HFFc6 (cell line): ENCODE measurements at regions not wholly inside any gene's neighbourhood (a gene's known extent, or its start where the extent isn't known, plus 50 kb on each side); places are given as distances from the start of the nearest gene placed in this dataset.
"Not testable (repeated sequence)": the region's sequence is repeated elsewhere in the genome, so short reads cannot be mapped to it uniquely, and the experiment has no call there.

ENCODE experiments used
- DNase-seq: peaks from one replicate; pipeline ENCODE4 v3.0.0-alpha.2; 2018
- H3K27ac Mint-ChIP-seq: 2 replicates; pipeline ENCODE4 v1.8.0; 2020; ENCODE audit warnings: mild to moderate bottlenecking, mixed read lengths
- H3K27me3 Mint-ChIP-seq: 2 replicates; pipeline ENCODE4 v1.8.0; 2021; ENCODE audit warnings: mild to moderate bottlenecking, moderate library complexity, mixed read lengths; ENCODE audit not compliant: insufficient read depth
- H3K36me3 Mint-ChIP-seq: 2 replicates; pipeline ENCODE4 v1.8.0; 2021; ENCODE audit warnings: low read depth, mixed read lengths
- H3K4me1 Mint-ChIP-seq: 2 replicates; pipeline ENCODE4 v1.8.0; 2020; ENCODE audit warnings: low read depth, mixed read lengths
- H3K4me3 Mint-ChIP-seq: 2 replicates; pipeline ENCODE4 v1.8.0; 2020; ENCODE audit warnings: mild to moderate bottlenecking, moderate library complexity, mixed read lengths
- H3K9me3 Mint-ChIP-seq: 2 replicates; pipeline ENCODE4 v1.8.0; 2020; ENCODE audit warnings: mild to moderate bottlenecking, mixed read lengths
- CTCF ChIP-seq: fragments of 200-600 bp; sonication (generic); IDR thresholded peaks from 2 replicates; pipeline ENCODE4 v1.5.0; 2021; ENCODE audit warnings: antibody characterized with exemption, mild to moderate bottlenecking

GRCh38 chr14:22282417-22282816 is 306.6 kb downstream of the DAD1 start:
- Mint-ChIP-seq H3K9me3 (no peaks in the 10 kb centered on the region), H3K27ac (no peak overlapping the region), H3K4me1 (no peaks in the 10 kb centered on the region), H3K4me3 (no peak overlapping the region), H3K27me3 (peaks cover 24% of the 10 kb centered on the region), H3K36me3 (no peaks in the 10 kb centered on the region)
- no peak for DNase-seq
- TF ChIP-seq CTCF = no peak

- not testable (repeated sequence) for H3K9me3 Mint-ChIP-seq, H3K4me1 Mint-ChIP-seq, H3K27ac Mint-ChIP-seq, H3K4me3 Mint-ChIP-seq, DNase-seq, H3K36me3 Mint-ChIP-seq
- peaks cover 26% of the 10 kb centered on the region for H3K27me3 Mint-ChIP-seq
Observed at GRCh38 chr14:22281447-22281874, 307.6 kb downstream of the DAD1 start.

GRCh38 chr14:22280497-22281316 is 308.3 kb downstream of the DAD1 start:
- no peak overlapping the region for H3K27ac Mint-ChIP-seq
- no peak for DNase-seq
- no peak for TF ChIP-seq CTCF
- no peaks in the 10 kb centered on the region for H3K4me1 Mint-ChIP-seq
- no peaks in the 10 kb centered on the region for H3K36me3 Mint-ChIP-seq
- no peaks in the 10 kb centered on the region for H3K9me3 Mint-ChIP-seq
- no peak overlapping the region for H3K4me3 Mint-ChIP-seq
- H3K27me3 Mint-ChIP-seq = peaks cover 26% of the 10 kb centered on the region

- H3K9me3 Mint-ChIP-seq = no peaks in the 10 kb centered on the region
- no peak overlapping the region for H3K4me3 Mint-ChIP-seq
- no peaks in the 10 kb centered on the region for H3K36me3 Mint-ChIP-seq
- peak; percentile 81 for TF ChIP-seq CTCF
- H3K4me1 Mint-ChIP-seq = peaks cover 8% of the 10 kb centered on the region
- H3K27ac Mint-ChIP-seq = no peak overlapping the region
- peak; percentile 23 for DNase-seq
- peaks cover 29% of the 10 kb centered on the region for H3K27me3 Mint-ChIP-seq
Observed at GRCh38 chr14:22276913-22277816, 311.9 kb downstream of the DAD1 start.

GRCh38 chr14:22271838-22272799 is 316.9 kb downstream of the DAD1 start:
- Mint-ChIP-seq H3K9me3 (no peaks in the 10 kb centered on the region), H3K27me3 (peaks cover 11% of the 10 kb centered on the region; the same call in 1 of the 2 replicates), H3K4me1 (peaks cover 19% of the 10 kb centered on the region), H3K36me3 (no peaks in the 10 kb centered on the region), H3K4me3 (no peak overlapping the region), H3K27ac (no peak overlapping the region)
- no peak for DNase-seq
- TF ChIP-seq CTCF = no peak
